Ovary (tissue), 7 donors: ENCODE measurements at regions not wholly inside any gene's neighbourhood (a gene's known extent, or its start where the extent isn't known, plus 50 kb on each side); places are given as distances from the start of the nearest gene placed in this dataset.
"Not testable (repeated sequence)": the region's sequence is repeated elsewhere in the genome, so short reads cannot be mapped to it uniquely, and the experiment has no call there.

Experiments
- DNase-seq, 5 donors: peaks; one replicate each; pipeline ENCODE4 v3.0.0-alpha.2; 2019 to 2020
- H3K27ac ChIP-seq, 2 donors: fragments of 200-600 bp; one replicate each; pipeline versions ENCODE4 v1.5.1 to v1.8.0; 2019 to 2022
- H3K27me3 ChIP-seq: fragments of 200-600 bp; one replicate; pipeline ENCODE4 v1.8.0; 2022
- H3K36me3 ChIP-seq: fragments of 200-600 bp; sonication (generic); one replicate; pipeline ENCODE4 v1.5.1; 2019
- H3K4me1 ChIP-seq: one replicate; pipeline ENCODE4 v1.8.1; 2013; ENCODE audit warnings: mild to moderate bottlenecking, moderate library complexity; ENCODE audit not compliant: insufficient read depth
- H3K4me3 ChIP-seq: fragments of 200-600 bp; sonication (generic); one replicate; pipeline ENCODE4 v1.5.1; 2017
- H3K9me3 ChIP-seq, 2 donors: fragments of 200-600 bp in 1 of 2; sonication (generic) in 1 of 2; one replicate each; pipeline versions ENCODE4 v1.5.1 to v1.8.1; 2013 to 2019; ENCODE audit warnings: mild to moderate bottlenecking in 1 of 2, moderate library complexity in 1 of 2
- CTCF ChIP-seq, 3 donors: fragments of 450-650 bp in 2 of 3; fragments of 200-600 bp in 1 of 3; IDR thresholded peaks; one replicate each; pipeline versions ENCODE4 v1.5.1 to v1.8.0; 2016 to 2022; ENCODE audit warnings: antibody characterized with exemption in 3 of 3, mild to moderate bottlenecking in 1 of 3
- EP300 ChIP-seq: sonication (generic); formaldehyde crosslinking; IDR thresholded peaks from one replicate; pipeline ENCODE4 v1.6.1; 2017; ENCODE audit warnings: antibody characterized with exemption
- POLR2A ChIP-seq: fragments of 450-650 bp; IDR thresholded peaks from one replicate; pipeline ENCODE4 v1.6.1; 2017; ENCODE audit warnings: antibody characterized with exemption, mild to moderate bottlenecking, moderate library complexity
- WGBS, 3 donors: extraction: QIAGEN DNeasy Blood & Tissue Kit in 1 of 3; methylation state at CpG; one replicate each; pipeline versions ENCODE4 v1.1.5 to v1.1.7; 2013 to 2017; 5-methylcytosine and 5-hydroxymethylcytosine counted together
- intact Hi-C, 4 donors: fragments of 100-400 bp; cut with DNase I; formaldehyde crosslinking; loops; one replicate each; pipeline versions ENCODE4 v1.11.0 to v1.15.1; 2022 to 2023
- donor health status: DM: no; HTN: no; CAD: no; lungs with moderate emphysema.
- donor health status: DM: no; HTN: no; CAD: no.
- donor health status: Bipolar disorder and iron deficiency.
- donor health status: DM: no; HTN: no; CAD: no.
- donor health status: DM: yes; HTN: yes; CAD: no.

- no peaks in the 10 kb centered on the region for H3K36me3 ChIP-seq
- 90 to 91% (median 91%) methylated on average over 8 of the region's 8 CpGs for WGBS, 3 donors
- H3K4me1 ChIP-seq = no peaks in the 10 kb centered on the region
- no peak for DNase-seq
- TF ChIP-seq CTCF (IDR thresholded peaks at IDR 0.05) = no peak
- no peaks in the 10 kb centered on the region for H3K9me3 ChIP-seq
- H3K4me3 ChIP-seq = no peak overlapping the region
- intact Hi-C loops = no loop called here
- no peaks in the 10 kb centered on the region for H3K27me3 ChIP-seq
- no peak overlapping the region for H3K27ac ChIP-seq
These were observed 153.9 kb upstream of the IRF2BP2 start for GRCh38 chr1:234763910-234764309.

GRCh38 chr1:234763367-234763766 lies 153.4 kb upstream of the IRF2BP2 start:
- Histone ChIP-seq H3K4me3 (no peak overlapping the region), H3K27ac (no peak overlapping the region), H3K9me3 (no peaks in the 10 kb centered on the region), H3K27me3 (no peaks in the 10 kb centered on the region), H3K36me3 (no peaks in the 10 kb centered on the region), H3K4me1 (no peaks in the 10 kb centered on the region)
- intact Hi-C loops = no loop called here
- 62 to 78% (median 67%) methylated on average over 5 of the region's 5 CpGs for WGBS, 3 donors
- no peak for DNase-seq
- no peak for TF ChIP-seq POLR2A
- no peak for TF ChIP-seq EP300
- TF ChIP-seq CTCF (IDR thresholded peaks at IDR 0.05) = no peak

- H3K36me3 ChIP-seq, DNase-seq, H3K27me3 ChIP-seq, intact Hi-C loops, H3K27ac ChIP-seq, H3K4me1 ChIP-seq, H3K4me3 ChIP-seq, H3K9me3 ChIP-seq: not testable (repeated sequence)
- WGBS, 3 donors = 93 to 95% (median 95%) methylated on average over 5 of the region's 5 CpGs
These were observed 152.1 kb upstream of the IRF2BP2 start for GRCh38 chr1:234762127-234762526.

- intact Hi-C loops = no loop called here
- DNase-seq = no peak
- TF ChIP-seq CTCF (IDR thresholded peaks at IDR 0.05) (no peak), POLR2A (no peak), EP300 (no peak)
- WGBS, 3 donors = 73 to 77% (median 76%) methylated on average over 6 of the region's 6 CpGs
- peaks cover 4% of the 10 kb centered on the region for H3K4me1 ChIP-seq
- no peaks in the 10 kb centered on the region for H3K36me3 ChIP-seq
- H3K27me3 ChIP-seq = no peaks in the 10 kb centered on the region
- no peak overlapping the region for H3K4me3 ChIP-seq
- no peak overlapping the region for H3K27ac ChIP-seq
- H3K9me3 ChIP-seq = no peaks in the 10 kb centered on the region
These were observed 150.3 kb upstream of the IRF2BP2 start for GRCh38 chr1:234760303-234760723.

- H3K36me3 ChIP-seq = no peaks in the 10 kb centered on the region
- intact Hi-C loops = no loop called here
- 91 to 93% (median 93%) methylated on average over 11 of the region's 11 CpGs for WGBS, 3 donors
- peaks cover 6% of the 10 kb centered on the region for H3K4me1 ChIP-seq
- DNase-seq = no peak
- TF ChIP-seq EP300 = no peak
- no peak overlapping the region for H3K27ac ChIP-seq
- H3K27me3 ChIP-seq = no peaks in the 10 kb centered on the region
- no peak overlapping the region for H3K4me3 ChIP-seq
- no peaks in the 10 kb centered on the region for H3K9me3 ChIP-seq
These were observed 149.9 kb upstream of the IRF2BP2 start for GRCh38 chr1:234759888-234760287.

GRCh38 chr1:234758851-234759250 lies 148.9 kb upstream of the IRF2BP2 start:
- Histone ChIP-seq H3K4me3 (no peak overlapping the region), H3K36me3 (no peaks in the 10 kb centered on the region), H3K9me3 (no peaks in the 10 kb centered on the region), H3K27ac (no peak overlapping the region), H3K27me3 (no peaks in the 10 kb centered on the region), H3K4me1 (peaks cover 6% of the 10 kb centered on the region)
- no peak for TF ChIP-seq POLR2A
- TF ChIP-seq CTCF (IDR thresholded peaks at IDR 0.05) = no peak
- TF ChIP-seq EP300 = no peak
- intact Hi-C loops = no loop called here
- 77 to 90% (median 86%) methylated on average over 11 of the region's 11 CpGs for WGBS, 3 donors
- no peak for DNase-seq
